ENCODE measurements at regions not wholly inside any gene's neighbourhood (a gene's known extent, or its start where the extent isn't known, plus 50 kb on each side); places are given as distances from the start of the nearest gene placed in this dataset.

- no peak overlapping the region for H3K4me3 ChIP-seq (ENCODE audit: low read depth, low read length)
- no peaks in the 10 kb centered on the region for H3K36me3 ChIP-seq (ENCODE audit: insufficient read depth)
- H3K4me1 ChIP-seq (ENCODE audit: insufficient read depth), result no peaks in the 10 kb centered on the region
- no peak for DNase-seq (ENCODE audit: extremely low spot score)
- no peak overlapping the region for H3K27ac ChIP-seq (ENCODE audit: low read depth)
- 25% methylated on average over 6 of the region's 6 CpGs for WGBS
These were observed 291.9 kb downstream of the COX7C start for GRCh38 chr5:86909418-86910295.

- Histone ChIP-seq H3K36me3 (ENCODE audit: insufficient read depth) (no peaks in the 10 kb centered on the region), H3K27ac (ENCODE audit: low read depth) (no peak overlapping the region), H3K4me1 (ENCODE audit: insufficient read depth) (no peaks in the 10 kb centered on the region), H3K4me3 (ENCODE audit: low read depth, low read length) (no peak overlapping the region)
- 13% methylated on average over 2 of the region's 2 CpGs for WGBS
- DNase-seq (ENCODE audit: extremely low spot score), result no peak
These were observed 299.4 kb downstream of the COX7C start for GRCh38 chr5:86917117-86917579.

GRCh38 chr5:86918246-86918645 lies 300.5 kb downstream of the COX7C start:
- Histone ChIP-seq H3K36me3 (ENCODE audit: insufficient read depth) (no peaks in the 10 kb centered on the region), H3K27ac (ENCODE audit: low read depth) (no peak overlapping the region), H3K4me1 (ENCODE audit: insufficient read depth) (no peaks in the 10 kb centered on the region), H3K4me3 (ENCODE audit: low read depth, low read length) (no peak overlapping the region)
- WGBS, result 65% methylated on average over 4 of the region's 4 CpGs
- no peak for DNase-seq (ENCODE audit: extremely low spot score)

GRCh38 chr5:86926033-86926432 lies 308.3 kb downstream of the COX7C start:
- 90% methylated on average over 1 of the region's 1 CpG for WGBS
- no peaks in the 10 kb centered on the region for H3K4me1 ChIP-seq (ENCODE audit: insufficient read depth)
- H3K4me3 ChIP-seq (ENCODE audit: low read depth, low read length), result no peak overlapping the region
- no peak overlapping the region for H3K27ac ChIP-seq (ENCODE audit: low read depth)
- H3K36me3 ChIP-seq (ENCODE audit: insufficient read depth), result no peaks in the 10 kb centered on the region
- DNase-seq (ENCODE audit: extremely low spot score), result no peak

GRCh38 chr5:86929123-86929766 lies 311.5 kb downstream of the COX7C start:
- no peak for DNase-seq (ENCODE audit: extremely low spot score)
- no peaks in the 10 kb centered on the region for H3K4me1 ChIP-seq (ENCODE audit: insufficient read depth)
- H3K36me3 ChIP-seq (ENCODE audit: insufficient read depth), result no peaks in the 10 kb centered on the region
- H3K4me3 ChIP-seq (ENCODE audit: low read depth, low read length), result no peak overlapping the region
- WGBS, result 62% methylated on average over 8 of the region's 8 CpGs
- no peak overlapping the region for H3K27ac ChIP-seq (ENCODE audit: low read depth)

GRCh38 chr5:86951761-86952160 lies 315.9 kb upstream of the RASA1 start:
- DNase-seq (ENCODE audit: extremely low spot score), result no peak
- Histone ChIP-seq H3K27ac (ENCODE audit: low read depth) (no peak overlapping the region), H3K36me3 (ENCODE audit: insufficient read depth) (no peaks in the 10 kb centered on the region), H3K4me3 (ENCODE audit: low read depth, low read length) (no peak overlapping the region), H3K4me1 (ENCODE audit: insufficient read depth) (no peaks in the 10 kb centered on the region)
- WGBS, result 58% methylated on average over 3 of the region's 3 CpGs

GRCh38 chr5:86964889-86965288 lies 302.8 kb upstream of the RASA1 start:
- no peak overlapping the region for H3K4me3 ChIP-seq (ENCODE audit: low read depth, low read length)
- 94% methylated on average over 1 of the region's 1 CpG for WGBS
- H3K4me1 ChIP-seq (ENCODE audit: insufficient read depth), result no peaks in the 10 kb centered on the region

GRCh38 chr5:86968301-86968753 lies 299.4 kb upstream of the RASA1 start:
- 11% methylated on average over 4 of the region's 4 CpGs for WGBS
- no peak overlapping the region for H3K4me3 ChIP-seq (ENCODE audit: low read depth, low read length)
- no peak overlapping the region for H3K27ac ChIP-seq (ENCODE audit: low read depth)
- H3K4me1 ChIP-seq (ENCODE audit: insufficient read depth), result no peaks in the 10 kb centered on the region
- peak; percentile 13 for DNase-seq (ENCODE audit: extremely low spot score)
- H3K36me3 ChIP-seq (ENCODE audit: insufficient read depth), result no peaks in the 10 kb centered on the region

More at GRCh38 chr5:86964889-86965288, 302.8 kb upstream of the RASA1 start:
- DNase-seq (ENCODE audit: extremely low spot score), result no peak
- Histone ChIP-seq H3K36me3 (ENCODE audit: insufficient read depth) (no peaks in the 10 kb centered on the region), H3K27ac (ENCODE audit: low read depth) (no peak overlapping the region)

- Histone ChIP-seq H3K4me3 (ENCODE audit: low read depth, low read length) (no peak overlapping the region), H3K27ac (ENCODE audit: low read depth) (no peak overlapping the region), H3K36me3 (ENCODE audit: insufficient read depth) (no peaks in the 10 kb centered on the region), H3K4me1 (ENCODE audit: insufficient read depth) (no peaks in the 10 kb centered on the region)
- DNase-seq (ENCODE audit: extremely low spot score), result no peak
- whole genome bisulfite sequencing, result 93% methylated on average over 3 of the region's 3 CpGs
These were observed 297.3 kb upstream of the RASA1 start for GRCh38 chr5:86970361-86970760.

- Histone ChIP-seq H3K4me3 (ENCODE audit: low read depth, low read length) (no peak overlapping the region), H3K36me3 (ENCODE audit: insufficient read depth) (no peaks in the 10 kb centered on the region), H3K27ac (ENCODE audit: low read depth) (no peak overlapping the region), H3K4me1 (ENCODE audit: insufficient read depth) (no peaks in the 10 kb centered on the region)
- 56% methylated on average over 4 of the region's 4 CpGs for WGBS
- DNase-seq (ENCODE audit: extremely low spot score), result no peak
These were observed 296.6 kb upstream of the RASA1 start for GRCh38 chr5:86971034-86971571.

GRCh38 chr5:86974955-86975354 lies 292.7 kb upstream of the RASA1 start:
- Histone ChIP-seq H3K4me3 (ENCODE audit: low read depth, low read length) (no peak overlapping the region), H3K36me3 (ENCODE audit: insufficient read depth) (no peaks in the 10 kb centered on the region), H3K4me1 (ENCODE audit: insufficient read depth) (no peaks in the 10 kb centered on the region), H3K27ac (ENCODE audit: low read depth) (no peak overlapping the region)
- WGBS, result 24% methylated on average over 1 of the region's 1 CpG
- DNase-seq (ENCODE audit: extremely low spot score), result no peak

GRCh38 chr5:86977190-86977589 lies 290.5 kb upstream of the RASA1 start:
- no peak overlapping the region for H3K4me3 ChIP-seq (ENCODE audit: low read depth, low read length)
- 61% methylated on average over 3 of the region's 3 CpGs for WGBS
- H3K36me3 ChIP-seq (ENCODE audit: insufficient read depth), result no peaks in the 10 kb centered on the region
- H3K4me1 ChIP-seq (ENCODE audit: insufficient read depth), result no peaks in the 10 kb centered on the region
- DNase-seq (ENCODE audit: extremely low spot score), result no peak
- no peak overlapping the region for H3K27ac ChIP-seq (ENCODE audit: low read depth)

GRCh38 chr5:86977808-86978207 lies 289.9 kb upstream of the RASA1 start:
- no peak overlapping the region for H3K27ac ChIP-seq (ENCODE audit: low read depth)
- H3K36me3 ChIP-seq (ENCODE audit: insufficient read depth), result no peaks in the 10 kb centered on the region
- H3K4me1 ChIP-seq (ENCODE audit: insufficient read depth), result no peaks in the 10 kb centered on the region
- DNase-seq (ENCODE audit: extremely low spot score), result no peak
- H3K4me3 ChIP-seq (ENCODE audit: low read depth, low read length), result no peak overlapping the region
- 89% methylated on average over 5 of the region's 5 CpGs for WGBS
